Renal cortex interstitium (tissue), 11 donors: ENCODE measurements at regions not wholly inside any gene's neighbourhood (a gene's known extent, or its start where the extent isn't known, plus 50 kb on each side); places are given as distances from the start of the nearest gene placed in this dataset.

Experiments used
- DNase-seq, 11 donors: peaks; one replicate each; pipeline ENCODE4 v3.0.0-alpha.2; 2013; ENCODE audit warnings: low read depth in 9 of 11, low spot score in 4 of 11; ENCODE audit errors: extremely low read depth in 1 of 11

DNA sequence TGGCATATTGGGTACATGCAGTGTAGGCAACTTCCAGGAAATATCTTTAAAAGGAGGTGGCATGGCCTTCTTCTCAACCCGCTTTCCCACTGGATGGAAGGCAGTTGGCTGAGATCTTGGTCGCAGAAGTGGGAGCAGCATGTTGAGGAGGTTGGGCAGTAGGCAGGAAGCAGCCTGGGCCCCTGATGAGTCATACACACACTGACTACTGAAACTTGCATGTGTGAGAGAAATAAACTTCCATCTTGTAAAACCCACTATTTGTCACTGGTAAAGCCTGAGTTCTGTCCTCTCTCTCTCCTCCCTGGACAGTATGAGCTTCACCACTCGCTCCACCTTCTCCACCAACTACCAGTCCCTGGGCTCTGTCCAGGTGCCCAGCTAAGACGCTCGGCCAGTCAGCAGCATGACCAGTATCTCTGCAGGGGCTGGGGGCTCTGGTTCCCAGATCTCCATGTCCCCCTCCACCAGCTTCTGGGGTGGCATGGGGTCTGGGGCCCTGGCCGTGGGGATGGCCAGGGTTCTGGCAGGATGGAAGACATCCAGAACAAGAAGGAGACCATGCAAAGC lies 233.8 kb upstream of the SPRED2 start:
- DNase-seq, result no peak

- no peak for DNase-seq
Observed at GRCh38 chr2:65664931-65665330, 232.5 kb upstream of the SPRED2 start.

- DNase-seq, result no peak
Observed at GRCh38 chr2:65663831-65664407, 231.5 kb upstream of the SPRED2 start.

DNA sequence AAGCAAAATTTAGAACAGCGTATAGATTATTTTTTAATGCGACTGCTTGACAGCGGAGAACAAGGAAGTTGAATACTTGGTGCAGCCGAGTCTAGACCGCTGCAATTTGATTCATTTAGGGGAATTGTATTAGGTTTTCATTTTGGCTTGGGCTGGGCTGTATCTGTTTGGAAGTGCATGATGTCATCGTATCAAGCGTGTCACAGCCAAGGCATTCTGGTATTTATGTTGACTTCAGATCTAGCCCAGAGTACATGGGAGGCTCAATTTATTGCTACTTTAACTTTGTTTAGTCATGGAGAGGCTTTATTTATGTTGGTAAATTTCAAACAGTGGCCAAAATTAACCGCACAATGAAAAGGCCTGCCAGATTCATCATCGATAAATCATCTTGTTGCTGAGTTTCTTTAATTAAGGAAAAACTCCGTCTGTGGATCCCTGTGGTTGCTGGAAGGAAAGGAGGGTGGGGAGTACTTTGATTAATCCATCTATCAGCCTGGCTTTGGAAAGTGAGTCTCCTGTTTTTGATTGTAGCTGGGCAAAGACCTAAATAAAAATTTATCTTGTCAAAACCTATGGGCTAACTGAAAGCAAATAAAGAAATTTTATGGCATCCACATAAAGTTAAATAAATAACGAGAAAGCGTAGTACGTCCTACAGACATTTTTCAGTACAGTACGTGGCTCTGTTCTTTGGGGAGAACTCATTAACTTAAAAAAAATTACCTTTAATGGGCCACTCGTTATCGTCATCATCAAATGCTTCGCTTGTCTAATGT lies 230.4 kb upstream of the SPRED2 start:
- peak in 7 of 11 donors; percentile 40 to 67 (median 51) for DNase-seq

GRCh38 chr2:65661980-65662653 lies 229.7 kb upstream of the SPRED2 start:
- DNase-seq, result no peak

DNA sequence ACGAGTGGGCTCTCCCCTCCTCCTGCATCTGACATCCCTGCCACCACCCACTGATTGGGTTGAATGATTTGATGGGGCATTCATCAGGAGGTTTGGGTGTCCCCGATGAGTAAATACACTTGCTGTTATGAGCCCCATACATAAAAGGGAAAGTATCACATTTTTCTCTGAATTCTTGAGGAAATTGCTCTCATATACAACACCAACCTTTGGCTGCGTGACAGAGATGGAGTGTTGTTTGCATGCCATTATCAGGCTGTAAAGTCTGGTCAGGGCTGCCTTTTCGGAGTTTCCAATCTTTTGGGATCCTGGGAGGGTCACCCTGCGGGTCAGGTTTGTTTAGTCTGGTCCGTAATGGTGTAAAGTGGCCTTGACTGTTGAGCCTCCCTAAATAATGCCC lies 227.9 kb upstream of the SPRED2 start:
- no peak for DNase-seq

- no peak for DNase-seq
Observed at GRCh38 chr2:65658881-65659280, 226.5 kb upstream of the SPRED2 start.

- DNase-seq, result no peak
Observed at GRCh38 chr2:65658266-65658665, 225.9 kb upstream of the SPRED2 start.

DNA sequence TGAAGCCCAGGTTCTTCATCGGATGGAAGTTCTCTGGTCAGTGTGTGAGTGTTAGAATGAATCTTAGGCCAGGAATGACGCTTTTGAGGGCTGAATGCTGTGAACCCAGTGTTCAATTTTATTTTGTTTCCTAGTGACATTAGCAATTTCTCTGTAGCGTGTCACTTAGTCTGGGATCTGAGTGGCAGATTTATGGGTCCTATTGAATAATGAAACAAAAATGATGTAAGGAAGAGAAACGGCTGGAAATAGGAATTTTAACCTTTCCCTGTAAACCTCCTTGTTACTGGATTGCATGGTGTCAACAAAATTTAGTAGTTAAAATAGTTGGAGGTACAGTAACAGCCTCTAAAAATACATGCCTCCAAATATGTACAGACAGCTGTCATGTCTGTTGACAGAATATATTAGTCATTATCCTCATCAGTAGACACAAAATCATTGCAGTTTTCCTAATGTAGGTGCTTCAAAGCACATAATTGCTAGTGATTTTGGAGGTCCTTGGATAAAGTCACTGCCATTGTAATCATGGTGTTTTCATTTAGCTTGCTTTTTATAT lies 223.8 kb upstream of the SPRED2 start:
- no peak for DNase-seq

DNA sequence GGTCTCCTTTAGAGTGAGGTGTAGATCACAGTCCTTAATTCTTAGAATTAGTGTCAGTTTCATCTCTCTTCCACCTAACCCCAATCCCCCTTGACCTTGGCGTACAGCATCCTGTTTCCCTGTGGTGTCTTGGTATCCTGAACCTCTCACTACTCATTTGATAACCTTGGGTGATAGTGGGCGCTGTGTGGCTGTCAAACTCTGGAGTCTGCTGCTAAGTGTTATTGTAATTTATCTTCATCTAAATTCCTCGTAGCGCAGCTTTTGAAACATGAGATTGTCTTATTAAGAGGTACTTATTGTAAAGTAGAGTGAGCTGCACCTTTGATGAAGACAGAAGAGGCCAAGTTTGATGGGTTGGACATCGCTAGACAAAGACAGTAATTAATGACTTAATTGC lies 222.6 kb upstream of the SPRED2 start:
- DNase-seq, result no peak

GRCh38 chr2:65654496-65654895 lies 222.1 kb upstream of the SPRED2 start:
- no peak for DNase-seq

- no peak for DNase-seq
Observed at GRCh38 chr2:65652066-65652465, 219.7 kb upstream of the SPRED2 start.

GRCh38 chr2:65649811-65650589 lies 217.6 kb upstream of the SPRED2 start:
- no peak for DNase-seq

GRCh38 chr2:65647249-65647842 lies 214.9 kb upstream of the SPRED2 start:
- no peak for DNase-seq

DNA sequence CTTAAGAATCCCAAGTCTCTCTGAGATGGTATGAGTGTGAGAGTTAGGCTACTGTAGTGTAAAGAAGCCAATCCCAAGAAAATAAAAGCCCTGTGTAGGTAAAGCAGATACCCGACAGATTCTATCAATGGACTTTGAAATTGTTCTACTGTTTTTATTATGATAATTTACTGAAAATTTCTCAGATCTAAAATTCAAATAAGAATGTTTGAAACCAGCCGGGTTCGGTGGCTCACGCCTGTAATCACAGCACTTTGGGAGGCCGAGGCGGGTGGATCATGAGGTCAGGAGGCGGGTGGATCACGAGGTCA lies 208.3 kb upstream of the SPRED2 start:
- no peak for DNase-seq

DNA sequence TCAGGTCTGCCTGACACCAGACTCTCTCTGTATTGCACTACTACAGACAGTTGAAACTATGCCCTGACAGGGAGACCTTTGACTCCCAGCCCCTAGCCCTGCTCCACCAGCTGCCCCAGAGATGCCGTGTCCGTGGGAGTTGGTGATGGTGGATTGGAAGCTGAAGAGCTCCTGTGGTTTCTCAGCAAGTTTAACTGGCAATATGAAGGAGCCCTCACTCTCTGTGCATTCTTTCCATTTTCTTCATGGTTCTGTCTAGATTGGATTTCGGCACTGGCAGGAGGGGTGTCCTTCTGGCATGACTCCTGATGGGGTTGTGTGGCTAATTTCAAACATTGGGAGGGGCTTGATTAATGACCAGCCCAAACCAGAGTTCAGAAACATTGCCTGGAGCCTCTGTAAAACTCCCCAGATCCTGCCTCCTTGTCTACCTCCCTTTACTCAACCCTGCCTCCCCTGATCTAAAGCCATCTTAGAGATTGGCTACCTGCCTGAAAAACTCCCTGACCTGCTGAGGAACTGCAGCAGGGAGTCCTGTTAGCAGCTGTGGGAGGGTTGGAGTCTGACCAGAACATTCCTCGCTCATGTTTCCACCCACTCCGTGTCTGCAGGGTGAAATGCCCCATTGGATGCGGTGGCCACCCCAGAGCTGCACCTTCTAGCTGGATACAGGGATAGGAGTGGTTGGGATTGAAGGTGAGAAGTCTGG lies 206.9 kb upstream of the SPRED2 start:
- DNase-seq, result peak in 3 of 11 donors; percentile 25 to 34 (median 32)

- no peak for DNase-seq
Observed at GRCh38 chr2:65638443-65638842, 206.0 kb upstream of the SPRED2 start.

DNA sequence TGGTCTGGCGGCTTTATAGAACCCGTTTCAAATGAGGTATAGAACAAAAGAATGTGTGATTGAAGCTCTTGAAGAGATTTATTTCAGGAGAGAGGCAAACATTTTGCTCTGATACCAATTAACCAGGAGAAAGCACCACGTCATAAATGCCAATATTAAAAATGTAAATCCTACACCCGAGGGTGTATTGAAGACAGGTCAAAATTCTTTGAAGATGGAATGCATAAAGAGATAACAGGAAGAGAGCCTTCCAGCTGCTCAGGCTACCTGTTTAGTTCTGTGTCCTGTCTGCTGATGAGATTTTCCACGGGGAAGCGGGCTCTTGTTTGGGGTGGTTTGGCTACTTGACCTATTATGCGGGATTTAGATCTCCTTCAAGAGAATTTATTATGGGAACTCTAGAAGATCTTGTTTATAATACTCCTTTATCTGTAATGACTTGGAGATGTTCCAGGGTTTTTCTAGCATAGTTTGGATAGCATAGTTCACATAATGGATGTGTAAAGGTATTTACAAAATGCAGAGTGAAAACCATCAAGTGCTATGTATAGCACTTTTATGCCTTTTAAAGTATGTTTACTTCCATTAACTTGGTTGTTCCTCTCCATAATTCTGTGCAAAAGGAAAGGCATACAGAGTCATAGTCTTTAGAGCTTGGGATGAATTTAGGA lies 204.5 kb upstream of the SPRED2 start:
- no peak for DNase-seq
